ENCODE measurements at regions not wholly inside any gene's neighbourhood (a gene's known extent, or its start where the extent isn't known, plus 50 kb on each side); places are given as distances from the start of the nearest gene placed in this dataset.
"Not testable (repeated sequence)": the region's sequence is repeated elsewhere in the genome, so short reads cannot be mapped to it uniquely, and the experiment has no call there.

DNA sequence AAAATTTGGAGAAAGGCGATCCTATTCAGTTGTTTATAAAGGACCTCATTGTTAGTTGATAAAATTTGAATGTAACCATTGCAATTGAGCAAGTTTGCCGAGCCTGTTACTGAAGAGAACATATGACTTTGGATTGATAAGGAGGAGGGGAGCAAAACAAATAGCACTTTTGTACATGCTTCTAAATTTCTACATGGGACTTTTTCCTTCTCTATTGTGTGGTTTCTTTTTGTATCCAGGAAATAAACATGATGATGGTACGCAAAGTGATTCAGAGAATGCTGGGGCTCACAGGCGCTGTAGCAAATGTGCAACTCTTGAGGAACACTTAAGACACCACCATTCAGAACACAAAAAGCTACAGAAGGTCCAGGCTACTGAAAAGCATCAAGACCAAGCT, 140.2 kb upstream of the PRSS12 start:
- H3K27me3 ChIP-seq (ENCODE audit: insufficient read depth, low read length) = not testable (repeated sequence)

DNA sequence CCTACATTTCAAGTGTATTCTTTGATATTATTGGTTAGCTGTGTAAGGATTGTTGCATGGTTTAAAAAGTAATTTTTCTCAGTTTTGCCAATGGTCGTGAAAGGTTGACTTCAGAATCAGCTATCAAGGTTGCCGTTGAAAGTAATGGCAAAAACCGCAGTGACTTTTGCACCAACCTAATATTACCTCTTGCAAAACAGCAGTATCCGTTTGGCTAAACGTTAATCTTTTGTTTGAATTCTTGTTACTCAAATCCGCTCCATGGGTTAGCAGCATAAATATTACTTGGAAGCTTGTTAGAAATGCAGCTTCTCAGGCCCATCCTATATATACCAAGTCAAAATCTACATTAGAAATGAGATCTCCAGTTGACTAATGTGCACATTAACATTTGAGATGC, 141.6 kb upstream of the PRSS12 start:
- H3K79me2 ChIP-seq (ENCODE audit: insufficient read depth, low read length); H3K27me3 ChIP-seq (ENCODE audit: insufficient read depth, low read length); H3F3A ChIP-seq (ENCODE audit: insufficient read depth, low read length); H3K9me3 ChIP-seq (ENCODE audit: low read length); H3K4me3 ChIP-seq (ENCODE audit: low read depth, low read length, poor library complexity, severe bottlenecking); H3K9me2 ChIP-seq (ENCODE audit: low read depth, low read length); H2AFZ ChIP-seq (ENCODE audit: low read length); H3K4me1 ChIP-seq (ENCODE audit: insufficient read depth, low read length, severe bottlenecking); H3K27ac ChIP-seq (ENCODE audit: low read depth, low read length, poor library complexity, severe bottlenecking); H4K20me1 ChIP-seq (ENCODE audit: insufficient read depth, low read length); H3K36me3 ChIP-seq (ENCODE audit: insufficient read depth, low read length); H3K9ac ChIP-seq (ENCODE audit: low read length); H3K4me2 ChIP-seq (ENCODE audit: low read length): not testable (repeated sequence)

More for the DNA sequence above, 140.2 kb upstream of the PRSS12 start:
- not testable (repeated sequence) for H3K36me3 ChIP-seq (ENCODE audit: insufficient read depth, low read length); H3K27ac ChIP-seq (ENCODE audit: low read depth, low read length, poor library complexity, severe bottlenecking); H3F3A ChIP-seq (ENCODE audit: insufficient read depth, low read length); H3K9me3 ChIP-seq (ENCODE audit: low read length); H3K9ac ChIP-seq (ENCODE audit: low read length); H2AFZ ChIP-seq (ENCODE audit: low read length); H3K9me2 ChIP-seq (ENCODE audit: low read depth, low read length); H3K4me1 ChIP-seq (ENCODE audit: insufficient read depth, low read length, severe bottlenecking); H3K4me3 ChIP-seq (ENCODE audit: low read depth, low read length, poor library complexity, severe bottlenecking); H4K20me1 ChIP-seq (ENCODE audit: insufficient read depth, low read length); H3K4me2 ChIP-seq (ENCODE audit: low read length); H3K79me2 ChIP-seq (ENCODE audit: insufficient read depth, low read length)

DNA sequence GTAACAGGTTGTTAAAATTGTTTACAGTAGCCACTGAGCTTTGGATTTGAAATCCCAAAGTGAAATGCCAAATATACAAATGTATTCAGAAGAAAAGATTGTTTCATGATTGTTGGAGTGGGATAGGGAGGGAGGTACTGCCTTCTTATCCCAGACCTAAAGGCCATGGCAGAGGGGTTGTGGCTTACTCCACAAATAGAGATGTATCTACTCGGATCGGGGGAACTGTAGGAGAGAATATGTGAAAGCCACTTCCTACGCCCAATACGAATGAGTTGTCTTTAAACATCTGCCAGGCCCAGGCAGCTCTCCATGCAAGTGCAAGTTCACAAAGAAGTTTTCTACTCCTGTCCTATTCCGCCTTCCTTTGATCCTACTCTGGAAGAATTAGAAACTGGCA, 150.2 kb upstream of the PRSS12 start:
- not testable (repeated sequence) for H3K4me2 ChIP-seq (ENCODE audit: low read length); H3K4me3 ChIP-seq (ENCODE audit: low read depth, low read length, poor library complexity, severe bottlenecking); H3K4me1 ChIP-seq (ENCODE audit: insufficient read depth, low read length, severe bottlenecking); H3K9me2 ChIP-seq (ENCODE audit: low read depth, low read length); H3K9me3 ChIP-seq (ENCODE audit: low read length); H3F3A ChIP-seq (ENCODE audit: insufficient read depth, low read length); H4K20me1 ChIP-seq (ENCODE audit: insufficient read depth, low read length); H3K9ac ChIP-seq (ENCODE audit: low read length); H3K27me3 ChIP-seq (ENCODE audit: insufficient read depth, low read length); H3K36me3 ChIP-seq (ENCODE audit: insufficient read depth, low read length); H3K79me2 ChIP-seq (ENCODE audit: insufficient read depth, low read length); H2AFZ ChIP-seq (ENCODE audit: low read length); H3K27ac ChIP-seq (ENCODE audit: low read depth, low read length, poor library complexity, severe bottlenecking)

DNA sequence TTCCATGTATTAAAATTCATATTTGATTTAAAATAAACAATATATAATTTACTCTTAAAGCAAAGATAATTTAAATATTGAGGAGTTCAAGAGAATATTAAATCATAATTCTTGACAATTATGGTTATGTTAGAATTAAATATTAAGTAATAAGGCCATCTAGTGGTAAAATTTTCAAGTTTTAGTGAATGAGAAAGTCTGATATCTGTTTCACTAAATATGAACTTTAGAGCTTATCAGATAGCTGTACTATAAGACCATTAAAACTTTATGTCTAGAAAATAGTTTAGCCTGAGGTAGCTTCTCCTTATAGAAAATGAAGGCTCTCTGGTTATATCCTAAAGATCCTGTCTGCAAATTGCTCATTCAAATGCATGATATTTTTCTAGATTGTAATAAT, 152.1 kb upstream of the PRSS12 start:
- not testable (repeated sequence) for H3K27ac ChIP-seq (ENCODE audit: low read depth, low read length, poor library complexity, severe bottlenecking); H3K9me3 ChIP-seq (ENCODE audit: low read length); H2AFZ ChIP-seq (ENCODE audit: low read length); H4K20me1 ChIP-seq (ENCODE audit: insufficient read depth, low read length); H3K9me2 ChIP-seq (ENCODE audit: low read depth, low read length); H3K4me1 ChIP-seq (ENCODE audit: insufficient read depth, low read length, severe bottlenecking); H3K27me3 ChIP-seq (ENCODE audit: insufficient read depth, low read length); H3K9ac ChIP-seq (ENCODE audit: low read length); H3K79me2 ChIP-seq (ENCODE audit: insufficient read depth, low read length); H3F3A ChIP-seq (ENCODE audit: insufficient read depth, low read length); H3K36me3 ChIP-seq (ENCODE audit: insufficient read depth, low read length); H3K4me2 ChIP-seq (ENCODE audit: low read length); H3K4me3 ChIP-seq (ENCODE audit: low read depth, low read length, poor library complexity, severe bottlenecking)

DNA sequence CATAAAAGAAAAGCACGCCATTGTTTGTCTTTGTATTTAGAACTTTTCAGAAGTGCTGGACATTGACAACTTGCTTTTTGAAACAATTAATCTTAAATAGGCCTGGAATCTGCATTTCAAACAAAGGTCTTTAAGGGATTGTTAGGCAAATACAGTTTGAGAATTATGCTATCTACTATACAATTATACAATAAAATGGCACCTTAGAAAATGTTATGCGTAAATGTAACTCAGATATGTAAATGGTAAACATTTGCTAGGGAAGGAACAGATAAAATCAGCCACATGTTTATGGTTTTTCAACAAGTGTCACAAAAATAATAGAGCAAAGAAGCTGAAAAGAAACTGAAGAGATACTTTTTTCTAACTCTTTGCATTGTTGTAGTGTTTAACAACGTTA, 152.7 kb upstream of the PRSS12 start:
- H3K4me3 ChIP-seq (ENCODE audit: low read depth, low read length, poor library complexity, severe bottlenecking) = not testable (repeated sequence)

DNA sequence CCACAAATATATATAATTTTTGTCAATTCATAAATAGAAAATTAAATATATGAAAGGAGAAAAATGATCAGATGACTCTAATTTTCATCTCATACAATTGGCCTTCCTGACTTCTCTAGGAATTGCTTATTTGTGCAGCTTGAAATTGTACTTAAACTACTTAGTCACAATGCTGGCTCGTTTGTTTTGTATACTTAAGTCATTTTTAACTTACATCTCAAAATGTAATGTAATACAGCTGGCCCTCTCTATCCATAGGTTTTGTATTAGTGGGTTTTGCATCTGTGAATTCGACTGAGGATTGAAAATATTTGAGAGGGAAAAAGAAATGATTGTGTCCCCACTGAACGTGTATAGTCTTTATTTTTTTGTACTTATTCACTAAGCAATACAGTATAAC, 160.1 kb upstream of the PRSS12 start:
- not testable (repeated sequence) for H3K36me3 ChIP-seq (ENCODE audit: insufficient read depth, low read length); H3K4me3 ChIP-seq (ENCODE audit: low read depth, low read length, poor library complexity, severe bottlenecking); H3K9ac ChIP-seq (ENCODE audit: low read length); H3K9me2 ChIP-seq (ENCODE audit: low read depth, low read length); H3K9me3 ChIP-seq (ENCODE audit: low read length); H3K4me2 ChIP-seq (ENCODE audit: low read length); H2AFZ ChIP-seq (ENCODE audit: low read length); H4K20me1 ChIP-seq (ENCODE audit: insufficient read depth, low read length); H3K27ac ChIP-seq (ENCODE audit: low read depth, low read length, poor library complexity, severe bottlenecking); H3K4me1 ChIP-seq (ENCODE audit: insufficient read depth, low read length, severe bottlenecking); H3K27me3 ChIP-seq (ENCODE audit: insufficient read depth, low read length); H3K79me2 ChIP-seq (ENCODE audit: insufficient read depth, low read length); H3F3A ChIP-seq (ENCODE audit: insufficient read depth, low read length)

More for the DNA sequence above, 152.7 kb upstream of the PRSS12 start:
- not testable (repeated sequence) for H3K4me1 ChIP-seq (ENCODE audit: insufficient read depth, low read length, severe bottlenecking); H4K20me1 ChIP-seq (ENCODE audit: insufficient read depth, low read length); H3K9ac ChIP-seq (ENCODE audit: low read length); H3K79me2 ChIP-seq (ENCODE audit: insufficient read depth, low read length); H3K36me3 ChIP-seq (ENCODE audit: insufficient read depth, low read length); H3K4me2 ChIP-seq (ENCODE audit: low read length); H3F3A ChIP-seq (ENCODE audit: insufficient read depth, low read length); H3K9me2 ChIP-seq (ENCODE audit: low read depth, low read length); H3K27ac ChIP-seq (ENCODE audit: low read depth, low read length, poor library complexity, severe bottlenecking); H3K9me3 ChIP-seq (ENCODE audit: low read length); H3K27me3 ChIP-seq (ENCODE audit: insufficient read depth, low read length); H2AFZ ChIP-seq (ENCODE audit: low read length)

DNA sequence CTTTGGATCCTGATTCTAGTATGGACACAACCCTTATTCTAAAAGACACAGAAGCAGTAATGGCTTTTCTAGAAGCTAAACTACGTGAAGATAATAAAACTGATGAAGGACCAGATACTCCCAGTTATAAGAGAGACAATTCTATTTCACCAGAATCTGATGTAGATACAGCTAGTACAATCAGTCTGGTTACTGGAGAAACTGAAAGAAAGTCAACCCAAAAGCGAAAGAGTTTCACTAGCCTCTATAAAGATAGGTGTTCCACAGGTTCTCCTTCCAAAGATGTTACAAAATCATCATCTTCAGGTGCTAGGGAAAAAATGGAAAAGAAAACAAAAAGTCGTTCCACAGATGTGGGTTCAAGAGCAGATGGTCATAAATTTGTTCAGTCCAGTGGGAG, 161.5 kb upstream of the PRSS12 start:
- H3F3A ChIP-seq (ENCODE audit: insufficient read depth, low read length); H4K20me1 ChIP-seq (ENCODE audit: insufficient read depth, low read length); H3K4me3 ChIP-seq (ENCODE audit: low read depth, low read length, poor library complexity, severe bottlenecking); H3K36me3 ChIP-seq (ENCODE audit: insufficient read depth, low read length); H3K4me2 ChIP-seq (ENCODE audit: low read length); H2AFZ ChIP-seq (ENCODE audit: low read length); H3K4me1 ChIP-seq (ENCODE audit: insufficient read depth, low read length, severe bottlenecking); H3K27me3 ChIP-seq (ENCODE audit: insufficient read depth, low read length); H3K9me3 ChIP-seq (ENCODE audit: low read length); H3K9me2 ChIP-seq (ENCODE audit: low read depth, low read length); H3K9ac ChIP-seq (ENCODE audit: low read length); H3K79me2 ChIP-seq (ENCODE audit: insufficient read depth, low read length); H3K27ac ChIP-seq (ENCODE audit: low read depth, low read length, poor library complexity, severe bottlenecking): not testable (repeated sequence)

DNA sequence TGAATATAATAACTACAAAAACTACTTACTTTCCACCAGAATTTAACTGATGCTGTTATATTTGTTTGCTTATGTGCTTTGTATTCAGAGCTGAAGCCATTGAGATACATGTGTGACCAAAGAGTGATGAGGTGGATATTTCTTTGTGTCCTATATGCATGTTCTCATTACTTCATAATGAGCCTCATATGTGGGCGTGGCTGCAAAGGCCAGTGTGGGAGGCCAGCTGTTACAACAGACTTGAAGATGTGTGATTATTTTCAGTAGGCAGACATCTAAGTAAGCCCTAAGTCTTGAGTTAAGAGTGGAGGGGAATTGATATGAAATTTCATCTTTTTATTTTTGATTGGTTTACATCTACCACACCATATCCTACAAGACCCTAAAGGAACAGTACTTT, 163.3 kb upstream of the PRSS12 start:
- H4K20me1 ChIP-seq (ENCODE audit: insufficient read depth, low read length); H3K9me3 ChIP-seq (ENCODE audit: low read length); H3F3A ChIP-seq (ENCODE audit: insufficient read depth, low read length); H3K27ac ChIP-seq (ENCODE audit: low read depth, low read length, poor library complexity, severe bottlenecking); H3K36me3 ChIP-seq (ENCODE audit: insufficient read depth, low read length); H3K79me2 ChIP-seq (ENCODE audit: insufficient read depth, low read length); H3K4me1 ChIP-seq (ENCODE audit: insufficient read depth, low read length, severe bottlenecking); H3K27me3 ChIP-seq (ENCODE audit: insufficient read depth, low read length); H3K4me3 ChIP-seq (ENCODE audit: low read depth, low read length, poor library complexity, severe bottlenecking); H2AFZ ChIP-seq (ENCODE audit: low read length); H3K4me2 ChIP-seq (ENCODE audit: low read length); H3K9ac ChIP-seq (ENCODE audit: low read length); H3K9me2 ChIP-seq (ENCODE audit: low read depth, low read length): not testable (repeated sequence)

Measured in OCI-LY1 (cell line).